Mesothelial cell of epicardium (in vitro differentiated cells): ENCODE measurements at regions not wholly inside any gene's neighbourhood (a gene's known extent, or its start where the extent isn't known, plus 50 kb on each side); places are given as distances from the start of the nearest gene placed in this dataset.
A peak's percentile ranks its signal among the peaks of the same experiment; 100 is the strongest.

Experiments used
- DNase-seq, 2 experiments: peaks; one replicate each; pipeline ENCODE4 v3.0.0; 2021; ENCODE audit warnings: low spot score in 2 of 2; ENCODE audit not compliant: unreplicated experiment in 2 of 2
- H3K27ac Mint-ChIP-seq: 2 replicates; pipeline ENCODE4 v1.8.0; 2021; ENCODE audit warnings: mixed read lengths
- H3K27me3 Mint-ChIP-seq: 2 replicates; pipeline ENCODE4 v1.8.0; 2021; ENCODE audit warnings: low read depth, mixed read lengths
- H3K36me3 Mint-ChIP-seq: 2 replicates; pipeline ENCODE4 v1.8.0; 2021; ENCODE audit warnings: mixed read lengths
- H3K4me1 Mint-ChIP-seq: 2 replicates; pipeline ENCODE4 v1.8.0; 2021; ENCODE audit warnings: mixed read lengths
- H3K4me3 Mint-ChIP-seq: 2 replicates; pipeline ENCODE4 v1.8.0; 2021; ENCODE audit warnings: mild to moderate bottlenecking, moderate library complexity, mixed read lengths
- H3K9me3 Mint-ChIP-seq: 2 replicates; pipeline ENCODE4 v1.8.0; 2021; ENCODE audit warnings: mixed read lengths
- CTCF ChIP-seq: fragments of 200-600 bp; sonication (generic); IDR thresholded peaks from one replicate; pipeline ENCODE4 v1.5.0; 2021; ENCODE audit warnings: antibody characterized with exemption; ENCODE audit not compliant: unreplicated experiment

DNA sequence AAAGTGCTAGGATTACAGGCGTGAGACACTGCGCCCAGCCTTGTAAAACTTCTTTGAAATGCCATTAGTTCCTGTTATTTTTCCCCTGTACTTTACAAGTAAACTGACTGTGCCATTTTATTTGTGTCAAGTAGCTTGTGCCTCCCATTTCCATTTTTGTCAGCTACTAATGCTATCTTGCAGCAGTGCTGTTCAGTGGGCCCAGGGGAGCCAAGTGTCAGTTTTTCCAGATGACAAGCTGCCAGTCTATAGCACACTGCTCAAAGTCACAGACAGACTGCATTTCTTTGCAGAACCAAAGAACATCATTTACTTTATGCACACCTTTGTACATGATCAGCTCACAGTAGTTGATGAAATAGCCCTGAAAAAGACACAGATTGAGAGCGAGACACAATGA lies 901.3 kb upstream of the CDH2 start:
- H3K27me3 Mint-ChIP-seq = no peaks in the 10 kb centered on the region
- DNase-seq = no peak
- H3K4me3 Mint-ChIP-seq = no peak overlapping the region
- TF ChIP-seq CTCF = no peak
- H3K36me3 Mint-ChIP-seq = no peaks in the 10 kb centered on the region
- H3K9me3 Mint-ChIP-seq = no peaks in the 10 kb centered on the region
- H3K4me1 Mint-ChIP-seq = peaks cover 3% of the 10 kb centered on the region
- no peak overlapping the region for H3K27ac Mint-ChIP-seq

- H3K4me3 Mint-ChIP-seq = no peak overlapping the region
- H3K4me1 Mint-ChIP-seq = peaks cover 3% of the 10 kb centered on the region
- DNase-seq = no peak
- H3K27ac Mint-ChIP-seq = no peak overlapping the region
- H3K27me3 Mint-ChIP-seq = no peaks in the 10 kb centered on the region
- TF ChIP-seq CTCF = no peak
- no peaks in the 10 kb centered on the region for H3K9me3 Mint-ChIP-seq
- no peaks in the 10 kb centered on the region for H3K36me3 Mint-ChIP-seq
Measured at GRCh38 chr18:29077344-29077743, 900.4 kb upstream of the CDH2 start.

GRCh38 chr18:29076645-29077044 lies 899.7 kb upstream of the CDH2 start:
- Mint-ChIP-seq H3K36me3 (no peaks in the 10 kb centered on the region), H3K27me3 (no peaks in the 10 kb centered on the region), H3K4me3 (no peak overlapping the region), H3K4me1 (peaks cover 8% of the 10 kb centered on the region), H3K27ac (no peak overlapping the region), H3K9me3 (no peaks in the 10 kb centered on the region)
- DNase-seq = no peak
- no peak for TF ChIP-seq CTCF

DNA sequence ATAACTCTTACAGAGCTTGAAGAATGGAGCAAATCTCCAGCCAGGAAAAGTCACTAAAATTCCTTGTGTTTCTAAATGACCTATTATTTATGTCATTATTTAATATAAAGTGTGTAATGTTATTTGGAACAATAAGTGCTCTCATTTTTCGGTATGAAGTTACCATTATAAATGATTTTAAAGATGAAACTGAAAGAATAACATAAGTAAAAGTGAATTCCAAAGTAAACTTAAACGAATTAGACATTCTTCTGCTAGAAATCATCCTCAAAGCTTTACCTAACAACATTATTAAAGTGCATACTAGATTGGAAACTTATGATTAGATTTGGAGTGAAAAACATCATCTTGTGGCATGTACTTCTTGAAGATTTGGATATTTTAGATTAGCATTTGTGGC lies 897.2 kb upstream of the CDH2 start:
- Mint-ChIP-seq H3K4me3 (no peak overlapping the region), H3K4me1 (peaks cover 11% of the 10 kb centered on the region), H3K27ac (no peak overlapping the region), H3K27me3 (no peaks in the 10 kb centered on the region), H3K36me3 (no peaks in the 10 kb centered on the region), H3K9me3 (no peaks in the 10 kb centered on the region)
- TF ChIP-seq CTCF = no peak
- DNase-seq = no peak

DNA sequence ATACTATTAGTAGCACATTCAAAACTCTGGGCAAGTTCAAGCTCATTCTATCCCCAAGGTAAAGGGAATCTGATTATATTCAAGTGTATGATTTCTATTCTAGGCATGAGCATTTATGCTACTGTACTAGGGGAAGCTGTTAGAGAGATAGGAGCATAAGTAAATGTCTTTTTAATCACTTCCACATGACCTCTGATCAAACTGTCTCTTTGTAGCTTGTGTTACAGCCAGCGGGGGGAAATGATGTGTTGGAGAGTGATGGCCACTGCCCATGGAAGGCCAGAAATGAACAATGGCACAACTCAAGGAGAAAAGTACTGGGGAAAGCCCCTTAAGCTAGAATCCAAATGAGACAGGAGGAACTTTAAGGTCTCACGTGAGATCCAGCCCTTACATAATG lies 894.9 kb upstream of the CDH2 start:
- no peak for TF ChIP-seq CTCF
- Mint-ChIP-seq H3K27me3 (no peaks in the 10 kb centered on the region), H3K9me3 (no peaks in the 10 kb centered on the region), H3K4me3 (no peak overlapping the region), H3K36me3 (no peaks in the 10 kb centered on the region), H3K27ac (no peak overlapping the region), H3K4me1 (peaks cover 11% of the 10 kb centered on the region)
- no peak for DNase-seq

DNA sequence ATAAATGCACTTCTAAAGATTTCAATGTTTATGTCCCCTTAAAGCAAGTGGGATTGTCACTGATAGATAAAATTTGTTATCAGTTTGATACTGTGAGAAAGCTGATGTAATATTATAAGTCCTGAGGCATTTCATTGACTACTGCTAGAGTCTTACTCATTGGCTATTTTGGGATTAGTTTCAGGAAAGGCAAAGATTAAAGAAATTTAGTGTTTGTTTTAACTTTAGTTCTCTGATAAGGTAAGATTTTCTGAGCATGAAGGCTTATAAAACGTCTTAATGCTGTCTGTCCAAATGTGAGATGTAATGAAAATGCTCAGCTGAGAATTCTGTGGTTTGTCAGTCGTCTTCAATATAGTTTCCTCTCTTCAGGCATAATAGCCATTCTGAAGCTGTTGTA lies 886.4 kb upstream of the CDH2 start:
- Mint-ChIP-seq H3K27me3 (peaks cover 2% of the 10 kb centered on the region), H3K36me3 (no peaks in the 10 kb centered on the region), H3K27ac (peak overlapping the region; percentile 30), H3K4me3 (no peak overlapping the region), H3K4me1 (peaks cover 33% of the 10 kb centered on the region), H3K9me3 (no peaks in the 10 kb centered on the region)
- DNase-seq = no peak
- TF ChIP-seq CTCF = no peak
